Inflammatory macrophage treated with lipopolysaccharide for 4 hours (primary cell): ENCODE measurements at regions not wholly inside any gene's neighbourhood (a gene's known extent, or its start where the extent isn't known, plus 50 kb on each side); places are given as distances from the start of the nearest gene placed in this dataset.
A peak's percentile ranks its signal among the peaks of the same experiment; 100 is the strongest.

ENCODE experiments used
- DNase-seq: peaks from one replicate; pipeline ENCODE4 v3.0.0-alpha.2; 2020

GRCh38 chr14:101707068-101707842 lies 54.3 kb upstream of the PPP2R5C start:
- DNase-seq, result peak; percentile 83

- no peak for DNase-seq
Measured at GRCh38 chr14:101707863-101708620, 53.5 kb upstream of the PPP2R5C start.

GRCh38 chr14:101708853-101709532 lies 52.5 kb upstream of the PPP2R5C start:
- no peak for DNase-seq

GRCh38 chr14:101709533-101709881 lies 52.0 kb upstream of the PPP2R5C start:
- DNase-seq, result no peak

GRCh38 chr14:101709962-101710931 lies 51.3 kb upstream of the PPP2R5C start:
- DNase-seq, result no peak

- no peak for DNase-seq
Measured at GRCh38 chr14:101711041-101711856, 50.3 kb upstream of the PPP2R5C start.
